ENCODE measurements at regions not wholly inside any gene's neighbourhood (a gene's known extent, or its start where the extent isn't known, plus 50 kb on each side); places are given as distances from the start of the nearest gene placed in this dataset.
A peak's percentile ranks its signal among the peaks of the same experiment; 100 is the strongest.

- peaks cover 0 to 1% of the 10 kb centered on the region in 2 donors for H3K9me3 Mint-ChIP-seq
Measured at GRCh38 chr12:88251798-88252197, 109.7 kb downstream of the TMTC3 start.

DNA sequence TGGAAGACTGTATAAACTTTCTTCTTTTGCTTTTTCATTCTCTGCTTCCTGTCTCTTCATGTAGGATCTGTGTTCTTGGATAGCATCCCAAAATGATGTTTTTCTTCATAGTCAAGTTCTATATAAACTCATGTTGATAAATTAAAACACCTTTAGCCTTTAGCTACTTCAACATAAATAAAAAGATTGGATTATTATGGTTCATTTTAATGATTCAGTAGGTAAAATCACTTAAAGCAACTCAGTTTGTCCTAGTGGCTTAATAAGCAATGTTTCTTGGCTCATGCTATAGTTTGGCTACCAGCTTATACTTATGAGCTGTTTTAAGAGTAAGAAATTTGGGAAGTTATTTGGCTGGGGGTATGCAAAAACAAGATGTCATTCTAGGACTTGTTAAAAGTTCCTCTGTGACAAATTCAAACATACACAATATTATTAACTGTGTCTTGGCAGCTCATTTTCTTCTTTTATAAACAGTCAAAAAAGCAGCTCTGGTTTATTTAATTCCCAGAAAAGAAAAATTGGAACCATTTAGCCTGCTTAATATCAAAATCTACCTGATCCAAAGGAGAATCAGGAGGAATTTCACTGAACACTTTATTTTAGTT lies 111.4 kb downstream of the TMTC3 start:
- H3K9me3 Mint-ChIP-seq = peaks cover 0 to 1% of the 10 kb centered on the region in 2 donors
- no peak overlapping the region for H3K4me3 Mint-ChIP-seq
- no peak overlapping the region for H3K27ac Mint-ChIP-seq
- H3K4me1 Mint-ChIP-seq (ENCODE audit: low read depth) = peaks cover 4% of the 10 kb centered on the region
- no peak for ATAC-seq (replicated peaks in 1 of 2)
- H3K27me3 Mint-ChIP-seq (ENCODE audit: low read depth) = peaks cover 37% of the 10 kb centered on the region
- H3K36me3 Mint-ChIP-seq (ENCODE audit: insufficient read depth in 2 of 2) = no peaks in the 10 kb centered on the region
- no peak for DNase-seq

More at GRCh38 chr12:88251798-88252197, 109.7 kb downstream of the TMTC3 start:
- H3K36me3 Mint-ChIP-seq (ENCODE audit: insufficient read depth in 2 of 2) = no peaks in the 10 kb centered on the region
- peaks cover 5% of the 10 kb centered on the region for H3K4me1 Mint-ChIP-seq (ENCODE audit: low read depth)
- ATAC-seq (replicated peaks in 1 of 2) (no peak), DNase-seq (no peak)
- H3K27me3 Mint-ChIP-seq (ENCODE audit: low read depth) = peaks cover 39% of the 10 kb centered on the region
- no peak overlapping the region for H3K4me3 Mint-ChIP-seq
- H3K27ac Mint-ChIP-seq = no peak overlapping the region

GRCh38 chr12:88255224-88255623 lies 113.1 kb downstream of the TMTC3 start:
- DNase-seq = no peak
- Mint-ChIP-seq H3K4me3 (no peak overlapping the region), H3K9me3 (peaks cover 0 to 1% of the 10 kb centered on the region in 2 donors), H3K36me3 (ENCODE audit: insufficient read depth in 2 of 2) (no peaks in the 10 kb centered on the region), H3K27me3 (ENCODE audit: low read depth) (peaks cover 37% of the 10 kb centered on the region), H3K4me1 (ENCODE audit: low read depth) (no peaks in the 10 kb centered on the region), H3K27ac (no peak overlapping the region)
- ATAC-seq (replicated peaks in 1 of 2) = no peak

- H3K27me3 Mint-ChIP-seq (ENCODE audit: low read depth) = peaks cover 37% of the 10 kb centered on the region
- no peak overlapping the region for H3K4me3 Mint-ChIP-seq
- ATAC-seq (replicated peaks in 1 of 2) = no peak
- DNase-seq = no peak
- no peak overlapping the region for H3K27ac Mint-ChIP-seq
- no peaks in the 10 kb centered on the region for H3K4me1 Mint-ChIP-seq (ENCODE audit: low read depth)
- no peaks in the 10 kb centered on the region for H3K36me3 Mint-ChIP-seq (ENCODE audit: insufficient read depth in 2 of 2)
- H3K9me3 Mint-ChIP-seq = peaks cover 0 to 1% of the 10 kb centered on the region in 2 donors
Measured at GRCh38 chr12:88255847-88256246, 113.7 kb downstream of the TMTC3 start.

DNA sequence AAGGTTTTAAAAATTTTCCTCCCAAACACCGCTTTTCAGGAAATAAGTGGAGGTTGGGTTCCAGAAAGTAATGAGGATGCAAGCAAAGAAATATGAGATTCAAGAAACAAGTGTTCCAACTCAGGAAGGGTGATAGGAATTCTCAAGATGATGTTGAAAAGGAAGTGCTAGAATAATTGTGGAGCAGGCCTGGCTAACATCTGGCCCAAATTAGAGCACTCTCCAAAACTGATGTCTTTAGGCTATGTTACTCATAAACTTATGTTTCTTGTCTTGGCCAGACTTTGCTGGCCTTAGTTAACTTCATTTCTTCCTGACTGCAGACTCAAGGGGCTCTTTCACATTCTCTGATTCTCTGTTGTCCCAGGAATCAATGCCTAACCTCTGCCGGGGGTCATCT lies 116.3 kb downstream of the TMTC3 start:
- Mint-ChIP-seq H3K36me3 (ENCODE audit: insufficient read depth in 2 of 2) (no peaks in the 10 kb centered on the region), H3K9me3 (no peaks in the 10 kb centered on the region)
- DNase-seq = no peak

DNA sequence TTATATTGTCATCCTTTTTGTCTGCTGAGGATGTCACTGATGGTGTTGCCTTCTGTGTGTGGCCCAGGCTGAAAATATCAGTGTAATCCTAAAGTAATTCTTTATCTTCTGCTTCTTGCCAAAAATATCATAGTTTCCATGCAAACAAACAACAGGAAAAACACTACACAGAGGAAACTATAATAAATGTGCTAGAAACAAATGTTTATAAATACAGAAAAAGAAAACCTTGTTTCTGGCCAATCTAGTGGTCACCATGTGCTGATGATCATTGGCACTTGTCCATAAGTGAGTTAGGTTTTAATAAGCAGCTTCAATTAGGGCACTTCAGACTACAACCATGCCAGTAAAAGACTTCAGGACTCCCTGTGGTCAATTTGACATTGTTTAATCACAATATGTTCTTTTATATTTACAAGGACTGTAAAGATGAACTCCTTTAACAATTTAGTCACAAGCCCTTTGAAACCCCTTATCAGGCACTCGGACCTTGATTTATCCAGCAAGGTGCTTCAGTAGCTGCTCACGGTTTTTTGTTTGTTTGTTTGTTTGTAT lies 124.8 kb downstream of the TMTC3 start:
- H3K27me3 Mint-ChIP-seq (ENCODE audit: low read depth) = no peaks in the 10 kb centered on the region
- no peaks in the 10 kb centered on the region for H3K36me3 Mint-ChIP-seq (ENCODE audit: insufficient read depth in 2 of 2)
- DNase-seq = no peak
- no peak overlapping the region for H3K27ac Mint-ChIP-seq
- no peak overlapping the region for H3K4me3 Mint-ChIP-seq
- no peak for ATAC-seq (replicated peaks in 1 of 2)
- no peaks in the 10 kb centered on the region for H3K4me1 Mint-ChIP-seq (ENCODE audit: low read depth)
- no peaks in the 10 kb centered on the region for H3K9me3 Mint-ChIP-seq

More for the DNA sequence above, 116.3 kb downstream of the TMTC3 start:
- no peaks in the 10 kb centered on the region for H3K4me1 Mint-ChIP-seq (ENCODE audit: low read depth)
- no peak overlapping the region for H3K4me3 Mint-ChIP-seq
- H3K27me3 Mint-ChIP-seq (ENCODE audit: low read depth) = peaks cover 28% of the 10 kb centered on the region
- ATAC-seq (replicated peaks in 1 of 2) = no peak
- H3K27ac Mint-ChIP-seq = no peak overlapping the region

DNA sequence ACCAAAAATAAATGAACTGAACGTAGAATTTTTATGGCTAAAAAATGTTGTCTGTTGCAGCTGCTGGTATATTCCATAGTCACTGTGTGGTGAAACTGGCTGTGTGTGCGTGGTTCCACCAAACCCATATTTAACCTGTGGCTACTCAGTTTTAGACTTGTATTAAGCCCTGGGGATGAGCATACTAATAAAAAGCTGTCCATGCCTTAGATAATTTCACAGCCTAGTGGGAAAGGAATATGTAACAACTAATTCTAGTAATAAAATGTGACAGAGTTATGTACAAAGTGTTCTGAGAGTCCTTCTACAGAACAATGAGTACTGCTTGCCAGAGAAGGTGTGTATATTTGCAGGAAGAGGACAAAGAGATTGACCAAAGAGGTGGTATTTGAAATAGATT lies 125.5 kb downstream of the TMTC3 start:
- DNase-seq = no peak
- no peak overlapping the region for H3K27ac Mint-ChIP-seq
- no peaks in the 10 kb centered on the region for H3K27me3 Mint-ChIP-seq (ENCODE audit: low read depth)
- ATAC-seq (replicated peaks in 1 of 2) = no peak
- no peak overlapping the region for H3K4me3 Mint-ChIP-seq
- no peaks in the 10 kb centered on the region for H3K36me3 Mint-ChIP-seq (ENCODE audit: insufficient read depth in 2 of 2)
- no peaks in the 10 kb centered on the region for H3K4me1 Mint-ChIP-seq (ENCODE audit: low read depth)
- no peaks in the 10 kb centered on the region for H3K9me3 Mint-ChIP-seq

GRCh38 chr12:88272456-88272855 lies 130.3 kb downstream of the TMTC3 start:
- H3K27ac Mint-ChIP-seq = no peak overlapping the region
- no peak for ATAC-seq (replicated peaks in 1 of 2)

DNA sequence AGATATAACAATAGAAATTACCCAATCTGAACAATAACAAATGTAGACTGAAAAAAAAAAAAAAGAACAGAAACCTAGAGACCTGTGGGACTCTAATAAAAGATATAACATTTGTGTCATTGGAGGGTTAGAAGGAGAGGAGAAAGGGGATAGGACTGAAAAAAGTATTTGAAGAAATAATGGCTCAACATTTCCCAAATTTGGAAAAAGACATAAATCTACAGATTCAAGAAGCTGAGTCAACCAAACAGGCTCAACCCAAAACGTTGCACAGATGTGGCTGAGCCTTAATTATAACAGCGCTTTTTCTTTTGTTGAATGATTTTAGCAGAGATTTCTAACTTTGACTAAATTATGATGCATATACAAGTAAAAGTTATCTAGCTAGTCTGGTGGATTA lies 131.3 kb downstream of the TMTC3 start:
- Mint-ChIP-seq H3K4me1 (ENCODE audit: low read depth) (no peaks in the 10 kb centered on the region), H3K4me3 (no peak overlapping the region), H3K36me3 (ENCODE audit: insufficient read depth in 2 of 2) (no peaks in the 10 kb centered on the region), H3K9me3 (no peaks in the 10 kb centered on the region), H3K27me3 (ENCODE audit: low read depth) (no peaks in the 10 kb centered on the region), H3K27ac (no peak overlapping the region)
- DNase-seq (no peak), ATAC-seq (replicated peaks in 1 of 2) (no peak)

More at GRCh38 chr12:88272456-88272855, 130.3 kb downstream of the TMTC3 start:
- no peak for DNase-seq
- H3K36me3 Mint-ChIP-seq (ENCODE audit: insufficient read depth in 2 of 2) = no peaks in the 10 kb centered on the region
- H3K9me3 Mint-ChIP-seq = no peaks in the 10 kb centered on the region
- H3K4me3 Mint-ChIP-seq = no peak overlapping the region
- no peaks in the 10 kb centered on the region for H3K27me3 Mint-ChIP-seq (ENCODE audit: low read depth)
- no peaks in the 10 kb centered on the region for H3K4me1 Mint-ChIP-seq (ENCODE audit: low read depth)

GRCh38 chr12:88273875-88274274 lies 131.8 kb downstream of the TMTC3 start:
- Mint-ChIP-seq H3K36me3 (ENCODE audit: insufficient read depth in 2 of 2) (no peaks in the 10 kb centered on the region), H3K4me1 (ENCODE audit: low read depth) (no peaks in the 10 kb centered on the region), H3K27ac (no peak overlapping the region), H3K4me3 (no peak overlapping the region), H3K27me3 (ENCODE audit: low read depth) (no peaks in the 10 kb centered on the region), H3K9me3 (no peaks in the 10 kb centered on the region)
- ATAC-seq (replicated peaks in 1 of 2) (no peak), DNase-seq (no peak)

- Mint-ChIP-seq H3K4me1 (ENCODE audit: low read depth) (peaks cover 12% of the 10 kb centered on the region), H3K27me3 (ENCODE audit: low read depth) (peaks cover 19% of the 10 kb centered on the region), H3K9me3 (peaks cover 0 to 6% of the 10 kb centered on the region in 2 donors), H3K27ac (no peak overlapping the region), H3K4me3 (no peak overlapping the region), H3K36me3 (ENCODE audit: insufficient read depth in 2 of 2) (peaks cover 0 to 4% of the 10 kb centered on the region in 2 donors)
- ATAC-seq (replicated peaks in 1 of 2) = no peak
- DNase-seq = no peak
Measured at GRCh38 chr12:88291498-88292131, 149.5 kb downstream of the TMTC3 start.

- peaks cover 2 to 4% of the 10 kb centered on the region in 2 donors for H3K36me3 Mint-ChIP-seq (ENCODE audit: insufficient read depth in 2 of 2)
- peak overlapping the region; percentile 98 for H3K27ac Mint-ChIP-seq
- peaks cover 10% of the 10 kb centered on the region for H3K27me3 Mint-ChIP-seq (ENCODE audit: low read depth)
- DNase-seq (no peak), ATAC-seq (replicated peaks in 1 of 2) (no peak)
- peaks cover 46% of the 10 kb centered on the region for H3K4me1 Mint-ChIP-seq (ENCODE audit: low read depth)
- H3K4me3 Mint-ChIP-seq = peak overlapping the region; percentile 32 to 87
- H3K9me3 Mint-ChIP-seq = peaks cover 4 to 8% of the 10 kb centered on the region in 2 donors
Measured at GRCh38 chr12:88298014-88298682, 156.0 kb downstream of the TMTC3 start.

DNA sequence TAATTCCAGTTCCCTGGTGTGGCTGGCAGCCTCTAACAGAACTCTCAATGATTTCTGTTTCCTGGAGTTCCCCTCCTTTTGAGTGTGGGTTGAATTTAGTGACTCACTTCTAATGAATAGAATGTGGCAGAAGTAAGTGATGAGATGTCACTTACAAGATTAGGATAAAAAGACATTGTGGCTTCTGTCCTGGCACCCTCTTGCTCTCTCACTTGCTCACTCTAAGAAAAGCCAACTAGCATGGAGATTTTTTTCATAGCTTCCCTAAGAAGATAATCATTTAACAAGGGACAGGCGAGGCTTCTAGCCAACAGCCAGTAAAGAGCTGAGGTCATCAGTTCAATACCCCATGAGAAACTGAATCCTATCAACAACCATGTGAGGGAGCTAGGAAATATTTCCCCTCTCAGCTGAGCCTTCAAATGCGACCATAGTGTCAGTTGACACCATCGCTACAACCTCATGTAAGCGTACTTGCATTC lies 156.7 kb downstream of the TMTC3 start:
- H3K4me3 Mint-ChIP-seq = peak overlapping the region; percentile 32 to 87
- peaks cover 44% of the 10 kb centered on the region for H3K4me1 Mint-ChIP-seq (ENCODE audit: low read depth)

More for the DNA sequence above, 156.7 kb downstream of the TMTC3 start:
- ATAC-seq (replicated peaks in 1 of 2) = peak; percentile 64 to 67
- H3K27ac Mint-ChIP-seq = peak overlapping the region; percentile 98
- peaks cover 13% of the 10 kb centered on the region for H3K27me3 Mint-ChIP-seq (ENCODE audit: low read depth)
- peaks cover 4 to 8% of the 10 kb centered on the region in 2 donors for H3K9me3 Mint-ChIP-seq
- peak; percentile 27 to 45 for DNase-seq
- H3K36me3 Mint-ChIP-seq (ENCODE audit: insufficient read depth in 2 of 2) = peaks cover 0 to 2% of the 10 kb centered on the region in 2 donors
